ENCODE measurements at regions not wholly inside any gene's neighbourhood (a gene's known extent, or its start where the extent isn't known, plus 50 kb on each side); places are given as distances from the start of the nearest gene placed in this dataset.

GRCh38 chr11:131204765-131205380 lies 165.5 kb upstream of the NTM start:
- TF ChIP-seq CTCF (IDR thresholded peaks at IDR 0.05) (no peak), POLR2A (IDR thresholded peaks at IDR 0.05) (no peak), POLR2AphosphoS5 (IDR thresholded peaks at IDR 0.05) (no peak)
